HFFc6 (cell line): ENCODE measurements at regions not wholly inside any gene's neighbourhood (a gene's known extent, or its start where the extent isn't known, plus 50 kb on each side); places are given as distances from the start of the nearest gene placed in this dataset.

Experiments
- DNase-seq: peaks from one replicate; pipeline ENCODE4 v3.0.0-alpha.2; 2018
- H3K27ac Mint-ChIP-seq: 2 replicates; pipeline ENCODE4 v1.8.0; 2020; ENCODE audit warnings: mild to moderate bottlenecking, mixed read lengths
- H3K27me3 Mint-ChIP-seq: 2 replicates; pipeline ENCODE4 v1.8.0; 2021; ENCODE audit warnings: mild to moderate bottlenecking, moderate library complexity, mixed read lengths; ENCODE audit not compliant: insufficient read depth
- H3K36me3 Mint-ChIP-seq: 2 replicates; pipeline ENCODE4 v1.8.0; 2021; ENCODE audit warnings: low read depth, mixed read lengths
- H3K4me1 Mint-ChIP-seq: 2 replicates; pipeline ENCODE4 v1.8.0; 2020; ENCODE audit warnings: low read depth, mixed read lengths
- H3K4me3 Mint-ChIP-seq: 2 replicates; pipeline ENCODE4 v1.8.0; 2020; ENCODE audit warnings: mild to moderate bottlenecking, moderate library complexity, mixed read lengths
- H3K9me3 Mint-ChIP-seq: 2 replicates; pipeline ENCODE4 v1.8.0; 2020; ENCODE audit warnings: mild to moderate bottlenecking, mixed read lengths
- CTCF ChIP-seq: fragments of 200-600 bp; sonication (generic); IDR thresholded peaks from 2 replicates; pipeline ENCODE4 v1.5.0; 2021; ENCODE audit warnings: antibody characterized with exemption, mild to moderate bottlenecking

- no peaks in the 10 kb centered on the region for H3K4me1 Mint-ChIP-seq
- no peak overlapping the region for H3K27ac Mint-ChIP-seq
- peaks cover 6% of the 10 kb centered on the region; the same call in 1 of the 2 replicates for H3K36me3 Mint-ChIP-seq
- TF ChIP-seq CTCF, result no peak
- H3K4me3 Mint-ChIP-seq, result no peak overlapping the region
- H3K27me3 Mint-ChIP-seq, result peaks cover 17% of the 10 kb centered on the region
- DNase-seq, result no peak
- H3K9me3 Mint-ChIP-seq, result peaks cover 19% of the 10 kb centered on the region
These were observed 80.5 kb upstream of the DYRK2 start for GRCh38 chr12:67568055-67568454.

- no peak for DNase-seq
- Mint-ChIP-seq H3K36me3 (no peaks in the 10 kb centered on the region), H3K4me3 (no peak overlapping the region), H3K27me3 (peaks cover 9% of the 10 kb centered on the region), H3K4me1 (no peaks in the 10 kb centered on the region), H3K9me3 (no peaks in the 10 kb centered on the region), H3K27ac (no peak overlapping the region)
- TF ChIP-seq CTCF, result no peak
These were observed 76.1 kb upstream of the DYRK2 start for GRCh38 chr12:67572492-67572891.

- H3K4me3 Mint-ChIP-seq, result no peak overlapping the region
- H3K27me3 Mint-ChIP-seq, result peaks cover 3% of the 10 kb centered on the region; the same call in 1 of the 2 replicates
- no peak for DNase-seq
- no peak overlapping the region for H3K27ac Mint-ChIP-seq
- H3K4me1 Mint-ChIP-seq, result no peaks in the 10 kb centered on the region
- no peak for TF ChIP-seq CTCF
- H3K36me3 Mint-ChIP-seq, result no peaks in the 10 kb centered on the region
- no peaks in the 10 kb centered on the region for H3K9me3 Mint-ChIP-seq
These were observed 75.0 kb upstream of the DYRK2 start for GRCh38 chr12:67573566-67573965.

- Mint-ChIP-seq H3K9me3 (no peaks in the 10 kb centered on the region), H3K4me1 (peaks cover 8% of the 10 kb centered on the region), H3K36me3 (no peaks in the 10 kb centered on the region), H3K4me3 (no peak overlapping the region), H3K27me3 (peaks cover 2% of the 10 kb centered on the region), H3K27ac (no peak overlapping the region)
- no peak for DNase-seq
- TF ChIP-seq CTCF, result no peak
These were observed 69.4 kb upstream of the DYRK2 start for GRCh38 chr12:67578976-67579661.

GRCh38 chr12:67579662-67580003, 68.9 kb upstream of the DYRK2 start:
- Mint-ChIP-seq H3K9me3 (no peaks in the 10 kb centered on the region), H3K27ac (no peak overlapping the region), H3K4me1 (peaks cover 8% of the 10 kb centered on the region), H3K36me3 (no peaks in the 10 kb centered on the region), H3K27me3 (peaks cover 2% of the 10 kb centered on the region), H3K4me3 (no peak overlapping the region)
- no peak for DNase-seq
- TF ChIP-seq CTCF, result no peak
